ENCODE measurements at regions not wholly inside any gene's neighbourhood (a gene's known extent, or its start where the extent isn't known, plus 50 kb on each side); places are given as distances from the start of the nearest gene placed in this dataset.

DNA sequence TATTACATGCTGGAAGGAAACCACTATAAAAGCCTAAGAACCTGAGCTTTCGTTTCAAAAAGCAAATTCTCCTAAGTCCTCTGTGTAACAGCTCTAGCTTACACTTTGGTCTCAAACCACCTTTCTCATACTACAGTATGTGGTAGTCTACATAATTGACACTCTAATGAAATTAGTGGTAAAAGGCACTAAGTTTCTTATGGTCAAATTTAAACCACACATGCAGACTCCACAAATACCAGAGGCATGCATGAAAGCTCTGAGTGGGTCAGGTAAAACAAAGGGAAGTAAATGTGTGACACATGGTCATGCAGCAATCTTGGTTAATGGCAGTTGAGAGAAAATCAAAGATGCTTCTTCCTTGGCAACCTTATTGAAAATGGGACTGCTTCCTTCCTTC is 187.8 kb downstream of the CCNG2 start:
- TF ChIP-seq, protein P1, sequence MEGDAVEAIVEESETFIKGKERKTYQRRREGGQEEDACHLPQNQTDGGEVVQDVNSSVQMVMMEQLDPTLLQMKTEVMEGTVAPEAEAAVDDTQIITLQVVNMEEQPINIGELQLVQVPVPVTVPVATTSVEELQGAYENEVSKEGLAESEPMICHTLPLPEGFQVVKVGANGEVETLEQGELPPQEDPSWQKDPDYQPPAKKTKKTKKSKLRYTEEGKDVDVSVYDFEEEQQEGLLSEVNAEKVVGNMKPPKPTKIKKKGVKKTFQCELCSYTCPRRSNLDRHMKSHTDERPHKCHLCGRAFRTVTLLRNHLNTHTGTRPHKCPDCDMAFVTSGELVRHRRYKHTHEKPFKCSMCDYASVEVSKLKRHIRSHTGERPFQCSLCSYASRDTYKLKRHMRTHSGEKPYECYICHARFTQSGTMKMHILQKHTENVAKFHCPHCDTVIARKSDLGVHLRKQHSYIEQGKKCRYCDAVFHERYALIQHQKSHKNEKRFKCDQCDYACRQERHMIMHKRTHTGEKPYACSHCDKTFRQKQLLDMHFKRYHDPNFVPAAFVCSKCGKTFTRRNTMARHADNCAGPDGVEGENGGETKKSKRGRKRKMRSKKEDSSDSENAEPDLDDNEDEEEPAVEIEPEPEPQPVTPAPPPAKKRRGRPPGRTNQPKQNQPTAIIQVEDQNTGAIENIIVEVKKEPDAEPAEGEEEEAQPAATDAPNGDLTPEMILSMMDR (IDR thresholded peaks at IDR 0.05), result no peak

DNA sequence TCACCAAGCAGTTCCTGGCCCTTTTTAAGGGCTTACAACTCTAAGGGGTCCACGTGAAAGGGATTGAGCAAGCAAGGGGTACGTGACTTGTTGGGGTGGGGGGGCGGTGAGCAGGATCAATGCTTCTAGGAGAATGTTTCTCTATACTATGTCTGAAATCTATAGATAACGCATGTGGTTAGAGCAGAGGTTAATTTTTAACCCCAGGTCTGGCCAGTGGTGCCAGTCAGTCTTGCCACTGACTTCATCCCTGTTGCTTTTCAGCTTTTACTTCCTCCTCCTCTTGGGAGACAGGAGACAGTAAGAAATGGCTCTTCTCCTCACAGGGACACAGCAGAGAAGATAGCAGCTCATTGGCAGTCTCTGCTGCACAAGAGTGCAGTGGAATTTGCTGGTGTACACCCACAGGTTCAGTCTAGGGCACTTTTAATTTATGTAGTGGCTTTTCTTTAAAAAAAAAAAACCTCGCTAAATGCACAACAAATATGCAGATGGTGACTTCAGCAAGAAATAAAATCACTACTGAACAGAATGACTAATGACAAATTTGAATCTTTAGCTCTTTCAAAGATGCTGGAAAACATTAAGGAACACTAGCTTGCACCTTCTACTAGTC is 190.5 kb downstream of the CCNG2 start:
- TF ChIP-seq, protein P1 (IDR thresholded peaks at IDR 0.05), result no peak

DNA sequence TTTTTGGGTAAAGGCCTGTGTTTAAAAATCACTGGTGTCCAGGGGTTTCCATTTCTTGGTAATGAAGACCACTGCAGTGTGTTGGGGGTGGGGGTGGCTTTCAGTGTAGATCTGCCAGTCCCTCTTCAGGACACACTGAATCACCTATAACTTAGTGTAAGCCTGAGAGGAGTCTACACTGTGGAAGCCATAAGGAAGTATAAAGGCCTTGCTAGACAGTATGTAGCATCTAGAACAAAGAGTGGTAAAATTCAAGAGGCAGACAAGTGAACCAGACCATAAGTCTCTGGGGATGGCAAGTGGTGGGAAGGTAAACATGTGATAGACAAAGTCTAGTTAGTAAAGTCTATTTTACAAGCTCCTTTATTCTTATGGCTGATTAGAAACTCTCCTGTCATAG is 191.8 kb downstream of the CCNG2 start:
- TF ChIP-seq, protein P1 (IDR thresholded peaks at IDR 0.05), result no peak

DNA sequence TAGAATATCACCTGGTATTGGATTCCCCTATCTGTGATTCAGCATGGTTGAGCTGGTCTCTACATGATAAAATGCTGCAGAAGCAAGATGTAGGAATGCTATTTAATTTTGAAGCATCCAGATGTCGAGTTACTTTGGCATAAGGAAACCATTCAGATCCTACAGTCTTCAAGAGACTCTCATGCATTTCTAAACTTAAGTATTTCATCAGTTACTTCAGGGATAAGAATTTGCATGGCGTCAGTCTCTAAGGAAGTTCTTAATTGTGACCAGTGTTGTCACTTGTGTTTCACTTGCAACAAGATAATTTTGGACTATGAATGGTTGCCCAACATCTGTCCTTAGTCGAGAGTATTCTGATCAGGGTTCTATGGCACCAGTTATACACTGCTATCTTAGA is 192.4 kb downstream of the CCNG2 start:
- TF ChIP-seq, protein P1 (IDR thresholded peaks at IDR 0.05), result no peak

DNA sequence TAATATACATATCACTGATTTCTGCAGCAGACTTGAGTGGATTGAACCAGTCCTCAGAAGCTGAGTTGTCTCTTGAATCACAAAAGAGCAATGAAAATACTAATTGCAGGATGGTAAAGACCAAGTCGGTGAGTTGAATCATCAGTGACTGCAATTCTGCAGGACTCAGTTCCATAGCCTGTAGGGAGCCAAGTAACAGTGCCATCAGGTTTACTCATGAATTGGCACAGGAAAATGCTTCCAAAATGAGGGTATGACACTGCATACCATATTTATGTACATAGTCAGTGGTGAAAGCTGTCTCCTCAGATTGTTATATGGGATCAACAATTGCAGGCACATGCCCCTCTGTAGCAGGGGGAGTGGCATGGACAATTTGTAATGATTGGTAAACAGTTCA is 192.8 kb downstream of the CCNG2 start:
- TF ChIP-seq, protein P1 (IDR thresholded peaks at IDR 0.05), result no peak

DNA sequence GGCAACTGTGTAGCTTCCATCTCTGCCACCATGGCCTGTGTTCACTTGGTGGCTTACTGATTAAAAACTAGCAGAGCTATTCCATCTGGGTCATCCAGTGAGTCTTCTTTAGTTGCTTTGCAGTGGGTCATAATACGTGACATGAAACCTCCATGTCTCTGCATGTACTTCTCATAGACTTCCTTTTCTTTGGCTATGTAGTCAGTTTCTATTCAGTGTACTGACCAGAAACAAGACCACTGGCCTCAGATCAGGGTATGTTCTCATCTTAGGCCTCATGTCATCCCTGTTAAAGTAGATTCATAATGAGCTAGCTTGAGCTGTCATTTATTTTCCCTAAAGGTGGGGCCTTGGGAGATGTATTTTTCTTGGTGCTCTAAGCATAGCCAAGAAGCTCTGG is 195.2 kb downstream of the CCNG2 start:
- TF ChIP-seq, protein P1 (IDR thresholded peaks at IDR 0.05), result no peak

DNA sequence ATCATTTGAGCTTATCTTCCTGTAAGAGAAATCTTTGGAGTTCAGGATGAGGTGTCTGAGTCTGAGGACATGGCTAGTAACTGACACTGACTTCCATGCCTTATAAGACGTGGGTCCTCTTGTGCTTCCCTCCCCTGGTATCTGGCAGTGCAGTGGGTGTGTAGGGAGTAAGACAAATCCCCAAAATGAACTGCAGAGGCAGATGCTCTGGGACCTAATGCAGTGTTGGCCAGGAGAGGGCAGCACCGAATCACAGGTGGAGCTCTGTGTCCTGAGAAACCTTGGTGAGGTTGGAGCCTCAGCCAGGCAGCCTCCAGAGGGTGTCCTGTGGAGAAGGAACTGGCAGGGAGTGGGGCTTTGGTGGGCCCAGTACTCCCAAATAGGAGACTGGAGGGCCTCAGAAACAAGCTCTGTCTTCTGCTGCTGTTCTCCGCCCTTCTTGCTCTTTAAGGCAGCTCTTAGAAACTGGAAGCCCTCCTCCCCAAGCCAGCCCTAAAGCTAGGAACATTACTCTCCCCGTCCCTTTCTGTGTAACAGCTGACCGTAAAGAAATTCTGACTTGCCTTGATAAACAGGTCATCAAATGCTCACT is 196.8 kb downstream of the CCNG2 start:
- TF ChIP-seq, protein P1 (IDR thresholded peaks at IDR 0.05), result peak; percentile 63

DNA sequence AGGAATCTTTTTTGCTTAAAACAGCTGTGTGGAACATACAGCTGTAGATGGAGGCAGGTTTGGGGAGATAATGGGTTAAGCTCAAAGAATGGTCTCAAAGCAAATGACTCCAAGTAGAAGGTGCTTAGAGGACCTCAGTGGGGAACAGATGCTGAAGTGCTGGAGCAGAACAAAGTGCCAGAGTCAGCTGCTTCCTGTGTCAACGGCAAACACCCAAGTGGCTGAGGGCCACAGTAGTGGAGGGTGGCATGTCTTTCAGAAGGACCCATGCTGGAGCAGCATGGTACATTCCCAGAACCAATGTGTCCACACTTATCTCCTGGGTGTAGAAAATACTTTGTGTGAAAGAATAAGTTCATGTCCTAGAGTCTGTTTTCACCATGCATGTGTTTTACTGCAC is 197.5 kb downstream of the CCNG2 start:
- TF ChIP-seq, protein P1 (IDR thresholded peaks at IDR 0.05), result no peak

All from LNCAP (cell line).